Ascending aorta (tissue), 2 donors: ENCODE measurements at regions not wholly inside any gene's neighbourhood (a gene's known extent, or its start where the extent isn't known, plus 50 kb on each side); places are given as distances from the start of the nearest gene placed in this dataset.

ENCODE experiments used
- DNase-seq, 2 donors: peaks; one replicate each; pipeline ENCODE4 v3.0.0-alpha.2; 2019; ENCODE audit warnings: low spot score in 2 of 2
- H3K27ac ChIP-seq, 2 donors: fragments of 200-600 bp; sonication (generic); one replicate each; pipeline ENCODE4 v1.5.1; 2016 to 2017; ENCODE audit warnings: mild to moderate bottlenecking in 1 of 2
- H3K27me3 ChIP-seq: fragments of 200-600 bp; sonication (generic); one replicate; pipeline ENCODE4 v1.5.1; 2017
- H3K36me3 ChIP-seq, 2 donors: fragments of 200-600 bp; sonication (generic); one replicate each; pipeline ENCODE4 v1.5.1; 2016
- H3K4me1 ChIP-seq, 2 donors: fragments of 200-600 bp; sonication (generic); one replicate each; pipeline ENCODE4 v1.5.1; 2016 to 2017; ENCODE audit warnings: mild to moderate bottlenecking in 1 of 2
- H3K4me3 ChIP-seq, 2 donors: fragments of 200-600 bp; sonication (generic); one replicate each; pipeline ENCODE4 v1.5.1; 2016 to 2017; ENCODE audit warnings: mild to moderate bottlenecking in 1 of 2
- H3K9me3 ChIP-seq, 2 donors: fragments of 200-600 bp; sonication (generic); one replicate each; pipeline ENCODE4 v1.5.1; 2016
- CTCF ChIP-seq, 3 experiments: fragments of 200-600 bp in 2 of 3; fragments of 450-650 bp in 1 of 3; sonication (generic) in 2 of 3; IDR thresholded peaks; one replicate each; pipeline ENCODE4 v1.5.1; 2016 to 2019; ENCODE audit warnings: antibody characterized with exemption in 3 of 3, mild to moderate bottlenecking in 1 of 3, moderate library complexity in 1 of 3
- intact Hi-C: fragments of 100-400 bp; cut with DNase I; formaldehyde crosslinking; loops from one replicate; pipeline ENCODE4 v1.15.1; 2023

- Histone ChIP-seq H3K27me3 (no peaks in the 10 kb centered on the region), H3K9me3 (no peaks in the 10 kb centered on the region), H3K36me3 (no peaks in the 10 kb centered on the region), H3K27ac (no peak overlapping the region), H3K4me3 (no peak overlapping the region), H3K4me1 (no peaks in the 10 kb centered on the region)
- intact Hi-C loops, result no loop called here
- DNase-seq, result no peak
- no peak for TF ChIP-seq CTCF (IDR thresholded peaks at IDR 0.05)
Observed at GRCh38 chr2:12363569-12363968, 353.2 kb upstream of the TRIB2 start.

- no peak for DNase-seq
- intact Hi-C loops, result no loop called here
- TF ChIP-seq CTCF (IDR thresholded peaks at IDR 0.05), result no peak
- Histone ChIP-seq H3K36me3 (no peaks in the 10 kb centered on the region), H3K9me3 (no peaks in the 10 kb centered on the region), H3K4me1 (no peaks in the 10 kb centered on the region), H3K4me3 (no peak overlapping the region), H3K27ac (no peak overlapping the region), H3K27me3 (no peaks in the 10 kb centered on the region)
Observed at GRCh38 chr2:12369566-12369965, 347.2 kb upstream of the TRIB2 start.

GRCh38 chr2:12376025-12376424 lies 340.7 kb upstream of the TRIB2 start:
- Histone ChIP-seq H3K4me1 (no peaks in the 10 kb centered on the region), H3K27ac (no peak overlapping the region), H3K36me3 (no peaks in the 10 kb centered on the region), H3K27me3 (no peaks in the 10 kb centered on the region), H3K9me3 (no peaks in the 10 kb centered on the region), H3K4me3 (no peak overlapping the region)
- no peak for DNase-seq
- intact Hi-C loops, result no loop called here
- no peak for TF ChIP-seq CTCF (IDR thresholded peaks at IDR 0.05)

- H3K36me3 ChIP-seq, result no peaks in the 10 kb centered on the region
- no peak for DNase-seq
- H3K4me1 ChIP-seq, result no peaks in the 10 kb centered on the region
- intact Hi-C loops, result no loop called here
- no peak for TF ChIP-seq CTCF (IDR thresholded peaks at IDR 0.05)
- H3K27ac ChIP-seq, result no peak overlapping the region
- H3K9me3 ChIP-seq, result no peaks in the 10 kb centered on the region
- H3K27me3 ChIP-seq, result no peaks in the 10 kb centered on the region
- no peak overlapping the region for H3K4me3 ChIP-seq
Observed at GRCh38 chr2:12379143-12379542, 337.6 kb upstream of the TRIB2 start.

GRCh38 chr2:12381543-12382325 lies 335.0 kb upstream of the TRIB2 start:
- no peaks in the 10 kb centered on the region for H3K9me3 ChIP-seq
- H3K27ac ChIP-seq, result no peak overlapping the region
- no peak for DNase-seq
- no peak overlapping the region for H3K4me3 ChIP-seq
- no peaks in the 10 kb centered on the region for H3K36me3 ChIP-seq
- H3K27me3 ChIP-seq, result no peaks in the 10 kb centered on the region
- H3K4me1 ChIP-seq, result no peaks in the 10 kb centered on the region
- TF ChIP-seq CTCF (IDR thresholded peaks at IDR 0.05), result no peak
- intact Hi-C loops, result no loop called here

- no peak for TF ChIP-seq CTCF (IDR thresholded peaks at IDR 0.05)
- intact Hi-C loops, result no loop called here
Observed at GRCh38 chr2:12382366-12382765, 334.4 kb upstream of the TRIB2 start.

More at GRCh38 chr2:12382366-12382765, 334.4 kb upstream of the TRIB2 start:
- Histone ChIP-seq H3K27me3 (no peaks in the 10 kb centered on the region), H3K36me3 (no peaks in the 10 kb centered on the region), H3K4me1 (no peaks in the 10 kb centered on the region), H3K9me3 (no peaks in the 10 kb centered on the region), H3K4me3 (no peak overlapping the region), H3K27ac (no peak overlapping the region)
- no peak for DNase-seq
